Neural cell (in vitro differentiated cells): ENCODE measurements at regions not wholly inside any gene's neighbourhood (a gene's known extent, or its start where the extent isn't known, plus 50 kb on each side); places are given as distances from the start of the nearest gene placed in this dataset.
A peak's percentile ranks its signal among the peaks of the same experiment; 100 is the strongest.

Experiments used
- H2AFZ ChIP-seq: fragments of 200-600, 300-800 bp; sonication (generic), shearing (Covaris generic); 2 replicates; pipeline ENCODE4 v1.6.0; 2014; ENCODE audit warnings: low read depth, mild to moderate bottlenecking, antibody characterized with exemption, low read length, moderate library complexity
- H3F3A ChIP-seq: fragments of 200-600 bp; shearing (Covaris generic); 2 replicates; pipeline ENCODE4 v1.6.1; 2016; ENCODE audit warnings: mild to moderate bottlenecking, moderate library complexity, mixed read lengths, antibody characterized with exemption, low read length; ENCODE audit not compliant: insufficient read depth, poor library complexity, severe bottlenecking
- H3K27ac ChIP-seq: fragments of 200-600, 300-800 bp; sonication (generic), shearing (Covaris generic); 2 replicates; pipeline ENCODE4 v1.5.1; 2014; ENCODE audit warnings: mild to moderate bottlenecking, low read length, moderate library complexity
- H3K27me3 ChIP-seq: fragments of 300-800, 200-600 bp; sonication (generic), shearing (Covaris generic); 2 replicates; pipeline ENCODE4 v1.6.0; 2014; ENCODE audit warnings: mild to moderate bottlenecking, low read depth, low read length, moderate library complexity; ENCODE audit not compliant: insufficient read depth
- H3K36me3 ChIP-seq: fragments of 300-800, 200-600 bp; sonication (generic), shearing (Covaris generic); 2 replicates; pipeline ENCODE4 v1.5.1; 2014; ENCODE audit warnings: mild to moderate bottlenecking, antibody characterized with exemption, low read length, moderate library complexity; ENCODE audit not compliant: insufficient read depth
- H3K4me2 ChIP-seq: fragments of 300-800, 200-600 bp; sonication (generic), shearing (Covaris generic); 2 replicates; pipeline ENCODE4 v1.6.0; 2014; ENCODE audit warnings: mild to moderate bottlenecking, low read length
- H3K4me3 ChIP-seq: fragments of 300-800, 200-600 bp; sonication (generic), shearing (Covaris generic); 2 replicates; pipeline ENCODE4 v1.5.1; 2014; ENCODE audit warnings: mild to moderate bottlenecking, low read length, moderate library complexity
- H3K79me2 ChIP-seq: fragments of 200-600 bp; shearing (Covaris generic); replicated peaks from 2 replicates; pipeline ENCODE4 v1.6.0; 2014; ENCODE audit warnings: mild to moderate bottlenecking, low read length, moderate library complexity; ENCODE audit not compliant: insufficient read depth
- H3K9ac ChIP-seq: fragments of 300-800, 200-600 bp; sonication (generic), shearing (Covaris generic); 2 replicates; pipeline ENCODE4 v1.6.1; 2016; ENCODE audit warnings: mild to moderate bottlenecking, low read length, mixed read lengths
- H3K9me2 ChIP-seq: fragments of 200-600 bp; shearing (Covaris generic); 2 replicates; pipeline ENCODE4 v1.6.1; 2016; ENCODE audit warnings: mild to moderate bottlenecking, low read length, mixed read lengths; ENCODE audit not compliant: insufficient read depth
- H3K9me3 ChIP-seq: fragments of 200-600, 300-800 bp; sonication (generic), shearing (Covaris generic); 2 replicates; pipeline ENCODE4 v1.6.1; 2016; ENCODE audit warnings: mild to moderate bottlenecking, mixed run types, low read length, moderate library complexity, mixed read lengths
- H4K20me1 ChIP-seq: fragments of 200-600 bp; shearing (Covaris generic); 2 replicates; pipeline ENCODE4 v1.6.1; 2016; ENCODE audit warnings: mild to moderate bottlenecking, mixed run types; ENCODE audit not compliant: insufficient read depth
- EP300 ChIP-seq: fragments of 450-650 bp; conservative IDR thresholded peaks from 2 replicates; pipeline ENCODE4 v1.6.1; 2014; ENCODE audit warnings: antibody characterized with exemption, mild to moderate bottlenecking, moderate library complexity; ENCODE audit not compliant: poor library complexity, severe bottlenecking
- EZH2 ChIP-seq: fragments of 200-600, 300-800 bp; shearing (Covaris generic), sonication (generic); IDR thresholded peaks from 2 replicates; pipeline ENCODE4 v1.6.1; 2014; ENCODE audit warnings: antibody characterized with exemption, low read length, borderline replicate concordance, mild to moderate bottlenecking; ENCODE audit not compliant: insufficient read depth, poor library complexity, severe bottlenecking
- MXI1 ChIP-seq: fragments of 450-650 bp; conservative IDR thresholded peaks from 2 replicates; pipeline ENCODE4 v1.6.1; 2014; ENCODE audit warnings: antibody characterized with exemption, mild to moderate bottlenecking; ENCODE audit not compliant: poor library complexity, severe bottlenecking
- POLR2AphosphoS5 ChIP-seq: IDR thresholded peaks from 2 replicates; pipeline ENCODE4 v1.6.1; 2012
- RAD21 ChIP-seq: fragments of 450-650 bp; conservative IDR thresholded peaks from 2 replicates; pipeline ENCODE4 v1.6.1; 2014; ENCODE audit warnings: antibody characterized with exemption, mild to moderate bottlenecking, moderate library complexity
- REST ChIP-seq: IDR thresholded peaks from 2 replicates; pipeline ENCODE4 v1.6.1; 2012; ENCODE audit warnings: borderline replicate concordance
- SMC3 ChIP-seq: fragments of 450-650 bp; conservative IDR thresholded peaks from 2 replicates; pipeline ENCODE4 v1.6.1; 2014; ENCODE audit warnings: antibody characterized with exemption, mild to moderate bottlenecking, moderate library complexity; ENCODE audit not compliant: poor library complexity
- TAF1 ChIP-seq: IDR thresholded peaks from 2 replicates; pipeline ENCODE4 v1.6.1; 2012; ENCODE audit warnings: low read depth
- TF ChIP-seq, protein P1 (sequence below): fragments of 450-650 bp; IDR thresholded peaks from 2 replicates; pipeline ENCODE4 v1.5.1; 2014; ENCODE audit warnings: antibody characterized with exemption, mild to moderate bottlenecking, moderate library complexity; ENCODE audit not compliant: poor library complexity, severe bottlenecking

GRCh38 chr2:172358691-172359556 is 68.5 kb upstream of the ITGA6 start:
- H3K9ac ChIP-seq: no peak overlapping the region
- H3K27me3 ChIP-seq: no peaks in the 10 kb centered on the region
- no peak overlapping the region for H2AFZ ChIP-seq
- no peak overlapping the region for H3K27ac ChIP-seq
- no peaks in the 10 kb centered on the region for H3K79me2 ChIP-seq
- no peaks in the 10 kb centered on the region for H3K9me2 ChIP-seq
- H4K20me1 ChIP-seq: no peaks in the 10 kb centered on the region
- no peaks in the 10 kb centered on the region for H3K36me3 ChIP-seq
- no peaks in the 10 kb centered on the region for H3K9me3 ChIP-seq
- no peak overlapping the region for H3K4me2 ChIP-seq
- no peaks in the 10 kb centered on the region for H3F3A ChIP-seq
- TF ChIP-seq RAD21 (no peak), REST (no peak), TAF1 (no peak), EZH2 (no peak), POLR2AphosphoS5 (no peak), SMC3 (no peak), EP300 (no peak), MXI1 (no peak)
- TF ChIP-seq, protein P1, sequence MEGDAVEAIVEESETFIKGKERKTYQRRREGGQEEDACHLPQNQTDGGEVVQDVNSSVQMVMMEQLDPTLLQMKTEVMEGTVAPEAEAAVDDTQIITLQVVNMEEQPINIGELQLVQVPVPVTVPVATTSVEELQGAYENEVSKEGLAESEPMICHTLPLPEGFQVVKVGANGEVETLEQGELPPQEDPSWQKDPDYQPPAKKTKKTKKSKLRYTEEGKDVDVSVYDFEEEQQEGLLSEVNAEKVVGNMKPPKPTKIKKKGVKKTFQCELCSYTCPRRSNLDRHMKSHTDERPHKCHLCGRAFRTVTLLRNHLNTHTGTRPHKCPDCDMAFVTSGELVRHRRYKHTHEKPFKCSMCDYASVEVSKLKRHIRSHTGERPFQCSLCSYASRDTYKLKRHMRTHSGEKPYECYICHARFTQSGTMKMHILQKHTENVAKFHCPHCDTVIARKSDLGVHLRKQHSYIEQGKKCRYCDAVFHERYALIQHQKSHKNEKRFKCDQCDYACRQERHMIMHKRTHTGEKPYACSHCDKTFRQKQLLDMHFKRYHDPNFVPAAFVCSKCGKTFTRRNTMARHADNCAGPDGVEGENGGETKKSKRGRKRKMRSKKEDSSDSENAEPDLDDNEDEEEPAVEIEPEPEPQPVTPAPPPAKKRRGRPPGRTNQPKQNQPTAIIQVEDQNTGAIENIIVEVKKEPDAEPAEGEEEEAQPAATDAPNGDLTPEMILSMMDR: no peak
- no peak overlapping the region for H3K4me3 ChIP-seq

DNA sequence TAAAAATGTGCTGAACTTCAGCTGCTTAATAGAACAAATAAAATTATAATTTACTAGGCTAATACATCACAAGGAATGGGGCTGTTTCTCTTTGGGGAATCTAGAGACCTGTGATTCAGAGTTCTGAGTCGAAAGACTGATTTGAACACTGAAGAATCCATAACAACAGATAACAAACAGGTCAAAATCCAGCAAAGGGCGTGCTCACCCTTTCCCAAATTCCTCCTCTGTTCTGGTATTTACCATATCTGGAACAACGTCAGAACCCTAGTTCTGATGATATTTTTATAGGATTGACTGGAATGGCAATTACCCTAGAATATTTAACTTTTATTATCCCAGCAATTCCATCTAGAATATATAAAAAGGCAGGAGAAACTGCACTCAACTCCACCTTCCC is 66.0 kb upstream of the ITGA6 start:
- Histone ChIP-seq H3K27me3 (no peaks in the 10 kb centered on the region), H3K27ac (no peak overlapping the region), H3K9me2 (no peaks in the 10 kb centered on the region), H2AFZ (no peak overlapping the region), H3K4me2 (no peak overlapping the region), H3K36me3 (no peaks in the 10 kb centered on the region), H3K79me2 (no peaks in the 10 kb centered on the region), H3K9ac (no peak overlapping the region), H3F3A (no peaks in the 10 kb centered on the region), H3K9me3 (no peaks in the 10 kb centered on the region), H4K20me1 (no peaks in the 10 kb centered on the region), H3K4me3 (no peak overlapping the region)
- TF ChIP-seq TAF1: no peak
- TF ChIP-seq POLR2AphosphoS5: no peak
- no peak for TF ChIP-seq EZH2
- TF ChIP-seq EP300: no peak
- no peak for TF ChIP-seq MXI1
- TF ChIP-seq REST: peak; percentile 6
